ENCODE measurements at regions not wholly inside any gene's neighbourhood (a gene's known extent, or its start where the extent isn't known, plus 50 kb on each side); places are given as distances from the start of the nearest gene placed in this dataset.

GRCh38 chr4:38396845-38397547 is 267.0 kb upstream of the KLF3 start:
- H3K14ac ChIP-seq (replicated peaks; ENCODE audit: low read depth, low read length) = no peak overlapping the region
- BruUV-seq (replicated peaks) = no TSS peak
- H2BK120ac ChIP-seq (ENCODE audit: low read depth, low read length) = no peak overlapping the region
- no peak overlapping the region for H2BK5ac ChIP-seq (ENCODE audit: low read depth, low read length, poor library complexity, severe bottlenecking)
- H2AK9ac ChIP-seq (replicated peaks; ENCODE audit: low read depth, low read length, poor library complexity) = no peak overlapping the region
- H3K27ac ChIP-seq (ENCODE audit: insufficient read depth, low read length) = no peak overlapping the region
- no peak overlapping the region for H4K8ac ChIP-seq (ENCODE audit: low read depth in 2 of 2, low read length in 2 of 2)
- no peak overlapping the region for H3K23ac ChIP-seq (ENCODE audit: low read depth, low read length)
- dilution Hi-C loops (cut with HindIII; ENCODE audit: low sequenced_read_pairs, unreplicated experiment) (no loop called here), intact Hi-C loops (cut with micrococcal nuclease) (no loop called here), in situ Hi-C loops (cut with MboI; ENCODE audit: low sequenced_read_pairs) (loop anchor here (25.0 kb wide), 1 partner anchor 90 kb away; no protein-coding TSS in a partner anchor)
- no peak overlapping the region for H3K56ac ChIP-seq (ENCODE audit: extremely low read depth, insufficient read depth, low read length)
- no peaks in the 10 kb centered on the region for H3K36me3 ChIP-seq (ENCODE audit: control insufficient read depth, insufficient read depth, low read length)
- H2AFZ ChIP-seq (replicated peaks; ENCODE audit: low read length, poor library complexity) = no peak overlapping the region
- H3K79me1 ChIP-seq (ENCODE audit: low read depth in 1 of 2, low read length in 2 of 2) = no peaks in the 10 kb centered on the region
- no peak overlapping the region for H3K4me2 ChIP-seq (ENCODE audit: low read depth, low read length)
- CTCF ChIA-PET = no interaction called here
- H3K4ac ChIP-seq (ENCODE audit: low read depth, low read length) = no peak overlapping the region
- H3K4me3 ChIP-seq (ENCODE audit: insufficient read depth, low read depth, low read length) = no peak overlapping the region
- no peaks in the 10 kb centered on the region for H4K20me1 ChIP-seq (ENCODE audit: insufficient read depth, low read length)
- ATAC-seq (ENCODE audit: low read depth) (no peak), DNase-seq (no peak)
- no peak overlapping the region for H2AK5ac ChIP-seq (ENCODE audit: low read depth, low read length)
- H3K18ac ChIP-seq (ENCODE audit: low read depth, low read length) = no peak overlapping the region
- H3K9me1 ChIP-seq (ENCODE audit: insufficient read depth, low read length) = no peaks in the 10 kb centered on the region
- H3K9ac ChIP-seq (ENCODE audit: low read depth, low read length) = no peak overlapping the region
- H4K91ac ChIP-seq (ENCODE audit: insufficient read depth, low read depth, low read length) = no peak overlapping the region
- H3K27me3 ChIP-seq (ENCODE audit: control insufficient read depth, insufficient read depth, low read length) = peaks cover 3% of the 10 kb centered on the region
- POLR2A ChIA-PET (ENCODE audit: unreplicated experiment) = no interaction called here
- no peak overlapping the region for H4K5ac ChIP-seq (ENCODE audit: low read depth, low read length)
- no CpG with 5 or more reads among the region's 4 CpGs for WGBS, 2 experiments (ENCODE audit: extremely low coverage in 2 of 2, insufficient read length in 1 of 2)
- H3K4me1 ChIP-seq (ENCODE audit: control insufficient read depth, insufficient read depth, low read length) = no peaks in the 10 kb centered on the region
- H3K9me3 ChIP-seq (ENCODE audit: control insufficient read depth, insufficient read depth, low read length) = peaks cover 3% of the 10 kb centered on the region
- no peak overlapping the region for H2BK15ac ChIP-seq (ENCODE audit: low read depth, low read length)
- TF ChIP-seq CEBPB (IDR thresholded peaks at IDR 0.05; ENCODE audit: low read depth, low read length) = no peak
- no peak for TF ChIP-seq NFE2L2 (IDR thresholded peaks at IDR 0.05; ENCODE audit: low read depth, low read length)
- TF ChIP-seq RCOR1 (IDR thresholded peaks at IDR 0.05; ENCODE audit: insufficient replicate concordance, low read length) = no peak
- no peak for TF ChIP-seq MXI1 (IDR thresholded peaks at IDR 0.05; ENCODE audit: borderline replicate concordance, low read depth, low read length)
- no peak for TF ChIP-seq CHD1 (IDR thresholded peaks at IDR 0.05; ENCODE audit: low read depth, low read length)
- TF ChIP-seq RAD21 (IDR thresholded peaks at IDR 0.05; ENCODE audit: low read length) = no peak
- no peak for TF ChIP-seq MAFK (IDR thresholded peaks at IDR 0.05; ENCODE audit: low read depth, low read length)
- TF ChIP-seq POLR2A (IDR thresholded peaks at IDR 0.05; ENCODE audit: low read depth, low read length) = no peak
- no peak for TF ChIP-seq RFX5 (IDR thresholded peaks at IDR 0.05; ENCODE audit: low read depth, low read length)
- no peak for TF ChIP-seq MAZ (IDR thresholded peaks at IDR 0.05; ENCODE audit: borderline replicate concordance, low read depth, low read length)
- TF ChIP-seq CTCF (conservative IDR thresholded peaks at IDR 0.05; ENCODE audit: low read depth, low read length) = no peak
- no peak for TF ChIP-seq BHLHE40 (IDR thresholded peaks at IDR 0.05; ENCODE audit: low read depth, low read length)
- no peak for TF ChIP-seq SMC3 (IDR thresholded peaks at IDR 0.05; ENCODE audit: low read depth, low read length)
- TF ChIP-seq ELK1 (IDR thresholded peaks at IDR 0.05; ENCODE audit: borderline replicate concordance, low read depth, low read length) = no peak
- H2BK20ac ChIP-seq (ENCODE audit: low read depth, low read length) = no peak overlapping the region

Measured in IMR-90 (cell line).